ENCODE measurements at regions not wholly inside any gene's neighbourhood (a gene's known extent, or its start where the extent isn't known, plus 50 kb on each side); places are given as distances from the start of the nearest gene placed in this dataset.

DNA sequence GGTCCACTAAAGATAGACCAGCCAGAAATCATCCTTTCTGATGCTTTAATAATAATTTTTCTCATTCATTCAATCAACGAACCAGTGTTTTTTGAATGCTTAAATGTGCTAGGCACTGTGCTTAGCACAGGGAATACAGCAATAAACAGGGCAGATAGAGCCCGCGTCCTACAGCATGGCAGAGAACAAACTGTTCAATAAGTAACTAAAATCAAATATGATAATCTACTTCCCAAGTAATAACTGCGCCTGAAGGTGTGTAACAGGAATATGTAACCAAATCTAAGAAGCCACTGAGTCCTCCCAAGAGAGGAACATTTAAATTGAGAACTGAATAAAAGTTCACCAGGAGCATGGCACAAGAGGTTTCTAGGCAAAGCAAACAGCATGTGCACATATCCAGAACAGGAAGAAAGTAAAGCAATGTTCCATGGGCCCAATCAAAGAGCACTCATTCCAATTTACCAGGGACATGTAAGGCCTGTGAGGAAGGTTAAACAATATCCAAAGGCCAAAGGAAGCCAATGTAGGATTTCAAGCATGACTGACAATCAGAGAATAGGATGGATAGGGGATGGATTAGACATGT is 311.0 kb upstream of the RARB start:
- TF ChIP-seq ZBTB7A (tag by site-specific recombination; IDR thresholded peaks at IDR 0.05; ENCODE audit: low read depth) (no peak), ZNF175 (tag by site-specific recombination; IDR thresholded peaks at IDR 0.05) (no peak), ZNF221 (tag by site-specific recombination; IDR thresholded peaks at IDR 0.05; ENCODE audit: borderline replicate concordance) (no peak), ZNF121 (tag by site-specific recombination; IDR thresholded peaks at IDR 0.05) (no peak), YY1 (tag by site-specific recombination; IDR thresholded peaks at IDR 0.05) (no peak), ZNF366 (tag by site-specific recombination; conservative IDR thresholded peaks at IDR 0.05) (no peak), ZNF416 (tag by site-specific recombination; IDR thresholded peaks at IDR 0.05) (no peak), TCF7L2 (IDR thresholded peaks at IDR 0.05; ENCODE audit: borderline replicate concordance, low read depth, low read length) (no peak)
- TF ChIP-seq, protein P1, sequence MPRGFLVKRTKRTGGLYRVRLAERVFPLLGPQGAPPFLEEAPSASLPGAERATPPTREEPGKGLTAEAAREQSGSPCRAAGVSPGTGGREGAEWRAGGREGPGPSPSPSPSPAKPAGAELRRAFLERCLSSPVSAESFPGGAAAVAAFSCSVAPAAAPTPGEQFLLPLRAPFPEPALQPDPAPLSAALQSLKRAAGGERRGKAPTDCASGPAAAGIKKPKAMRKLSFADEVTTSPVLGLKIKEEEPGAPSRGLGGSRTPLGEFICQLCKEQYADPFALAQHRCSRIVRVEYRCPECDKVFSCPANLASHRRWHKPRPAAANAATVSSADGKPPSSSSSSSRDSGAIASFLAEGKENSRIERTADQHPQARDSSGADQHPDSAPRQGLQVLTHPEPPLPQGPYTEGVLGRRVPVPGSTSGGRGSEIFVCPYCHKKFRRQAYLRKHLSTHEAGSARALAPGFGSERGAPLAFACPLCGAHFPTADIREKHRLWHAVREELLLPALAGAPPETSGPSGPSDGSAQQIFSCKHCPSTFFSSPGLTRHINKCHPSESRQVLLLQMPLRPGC (tag by site-specific recombination; IDR thresholded peaks at IDR 0.05): no peak
- TF ChIP-seq, protein P2, sequence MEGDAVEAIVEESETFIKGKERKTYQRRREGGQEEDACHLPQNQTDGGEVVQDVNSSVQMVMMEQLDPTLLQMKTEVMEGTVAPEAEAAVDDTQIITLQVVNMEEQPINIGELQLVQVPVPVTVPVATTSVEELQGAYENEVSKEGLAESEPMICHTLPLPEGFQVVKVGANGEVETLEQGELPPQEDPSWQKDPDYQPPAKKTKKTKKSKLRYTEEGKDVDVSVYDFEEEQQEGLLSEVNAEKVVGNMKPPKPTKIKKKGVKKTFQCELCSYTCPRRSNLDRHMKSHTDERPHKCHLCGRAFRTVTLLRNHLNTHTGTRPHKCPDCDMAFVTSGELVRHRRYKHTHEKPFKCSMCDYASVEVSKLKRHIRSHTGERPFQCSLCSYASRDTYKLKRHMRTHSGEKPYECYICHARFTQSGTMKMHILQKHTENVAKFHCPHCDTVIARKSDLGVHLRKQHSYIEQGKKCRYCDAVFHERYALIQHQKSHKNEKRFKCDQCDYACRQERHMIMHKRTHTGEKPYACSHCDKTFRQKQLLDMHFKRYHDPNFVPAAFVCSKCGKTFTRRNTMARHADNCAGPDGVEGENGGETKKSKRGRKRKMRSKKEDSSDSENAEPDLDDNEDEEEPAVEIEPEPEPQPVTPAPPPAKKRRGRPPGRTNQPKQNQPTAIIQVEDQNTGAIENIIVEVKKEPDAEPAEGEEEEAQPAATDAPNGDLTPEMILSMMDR (tag by site-specific recombination; IDR thresholded peaks at IDR 0.05): no peak
- TF ChIP-seq, protein P3, sequence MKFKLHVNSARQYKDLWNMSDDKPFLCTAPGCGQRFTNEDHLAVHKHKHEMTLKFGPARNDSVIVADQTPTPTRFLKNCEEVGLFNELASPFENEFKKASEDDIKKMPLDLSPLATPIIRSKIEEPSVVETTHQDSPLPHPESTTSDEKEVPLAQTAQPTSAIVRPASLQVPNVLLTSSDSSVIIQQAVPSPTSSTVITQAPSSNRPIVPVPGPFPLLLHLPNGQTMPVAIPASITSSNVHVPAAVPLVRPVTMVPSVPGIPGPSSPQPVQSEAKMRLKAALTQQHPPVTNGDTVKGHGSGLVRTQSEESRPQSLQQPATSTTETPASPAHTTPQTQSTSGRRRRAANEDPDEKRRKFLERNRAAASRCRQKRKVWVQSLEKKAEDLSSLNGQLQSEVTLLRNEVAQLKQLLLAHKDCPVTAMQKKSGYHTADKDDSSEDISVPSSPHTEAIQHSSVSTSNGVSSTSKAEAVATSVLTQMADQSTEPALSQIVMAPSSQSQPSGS (tag by site-specific recombination; IDR thresholded peaks at IDR 0.05; ENCODE audit: low read depth): no peak

All from HEK293 (cell line).